ENCODE measurements at regions not wholly inside any gene's neighbourhood (a gene's known extent, or its start where the extent isn't known, plus 50 kb on each side); places are given as distances from the start of the nearest gene placed in this dataset.

DNA sequence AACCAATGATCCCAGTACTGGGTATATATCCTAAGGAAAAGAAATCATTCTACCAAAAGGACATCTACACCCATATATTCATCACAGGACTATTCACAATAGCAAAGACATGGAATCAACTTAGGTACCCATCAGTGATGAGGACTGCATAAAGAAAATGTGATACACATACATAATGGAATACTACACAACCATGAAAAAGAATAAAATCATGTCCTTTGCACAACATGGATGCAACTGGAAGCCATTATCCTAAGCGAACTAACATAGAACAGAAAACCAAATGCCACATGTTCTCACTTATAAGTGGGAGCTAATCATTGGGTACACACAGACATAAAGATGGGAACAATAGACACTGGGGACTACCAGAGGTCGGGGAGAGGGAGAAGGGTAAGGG is 86.0 kb upstream of the LGR5 start:
- Histone ChIP-seq H3K4me1 (ENCODE audit: control insufficient read depth in 1 of 2, low read depth in 2 of 2) (no peaks in the 10 kb centered on the region), H3K27ac (no peak overlapping the region), H3K4me3 (no peak overlapping the region), H3K36me3 (no peaks in the 10 kb centered on the region), H3K9me3 (no peaks in the 10 kb centered on the region), H3K27me3 (replicated peaks; ENCODE audit: insufficient read depth) (no peaks in the 10 kb centered on the region)
- DNase-seq (ENCODE audit: low spot score), result no peak
- TF ChIP-seq, protein P1, sequence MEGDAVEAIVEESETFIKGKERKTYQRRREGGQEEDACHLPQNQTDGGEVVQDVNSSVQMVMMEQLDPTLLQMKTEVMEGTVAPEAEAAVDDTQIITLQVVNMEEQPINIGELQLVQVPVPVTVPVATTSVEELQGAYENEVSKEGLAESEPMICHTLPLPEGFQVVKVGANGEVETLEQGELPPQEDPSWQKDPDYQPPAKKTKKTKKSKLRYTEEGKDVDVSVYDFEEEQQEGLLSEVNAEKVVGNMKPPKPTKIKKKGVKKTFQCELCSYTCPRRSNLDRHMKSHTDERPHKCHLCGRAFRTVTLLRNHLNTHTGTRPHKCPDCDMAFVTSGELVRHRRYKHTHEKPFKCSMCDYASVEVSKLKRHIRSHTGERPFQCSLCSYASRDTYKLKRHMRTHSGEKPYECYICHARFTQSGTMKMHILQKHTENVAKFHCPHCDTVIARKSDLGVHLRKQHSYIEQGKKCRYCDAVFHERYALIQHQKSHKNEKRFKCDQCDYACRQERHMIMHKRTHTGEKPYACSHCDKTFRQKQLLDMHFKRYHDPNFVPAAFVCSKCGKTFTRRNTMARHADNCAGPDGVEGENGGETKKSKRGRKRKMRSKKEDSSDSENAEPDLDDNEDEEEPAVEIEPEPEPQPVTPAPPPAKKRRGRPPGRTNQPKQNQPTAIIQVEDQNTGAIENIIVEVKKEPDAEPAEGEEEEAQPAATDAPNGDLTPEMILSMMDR (IDR thresholded peaks at IDR 0.05), result no peak
- no peak for ATAC-seq (ENCODE audit: insufficient number of reproducible peaks, low FRiP score, low read depth)

DNA sequence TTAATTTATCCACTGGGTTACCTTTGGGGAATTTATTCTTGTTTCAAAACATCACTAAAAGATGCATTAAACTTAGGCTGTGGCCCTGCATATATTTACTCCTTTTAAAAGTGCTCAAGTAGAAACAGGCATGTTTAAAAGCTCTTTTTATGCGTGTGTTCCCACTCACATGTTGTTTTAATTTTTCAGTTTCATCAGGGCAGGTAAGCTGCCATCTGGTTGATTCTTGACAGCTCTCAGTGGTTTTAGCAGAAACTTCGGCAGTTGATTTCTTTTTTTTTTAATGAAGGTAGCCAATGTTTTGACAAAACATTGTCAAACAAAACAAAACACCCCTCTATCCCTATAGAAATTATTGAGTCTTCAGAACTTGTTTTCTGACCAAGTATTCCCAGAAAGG is 89.6 kb upstream of the LGR5 start:
- Histone ChIP-seq H3K4me1 (ENCODE audit: control insufficient read depth in 1 of 2, low read depth in 2 of 2) (no peaks in the 10 kb centered on the region), H3K9me3 (no peaks in the 10 kb centered on the region), H3K36me3 (no peaks in the 10 kb centered on the region), H3K4me3 (no peak overlapping the region), H3K27ac (no peak overlapping the region), H3K27me3 (replicated peaks; ENCODE audit: insufficient read depth) (no peaks in the 10 kb centered on the region)
- TF ChIP-seq, protein P1 (IDR thresholded peaks at IDR 0.05), result no peak
- DNase-seq (ENCODE audit: low spot score) (no peak), ATAC-seq (ENCODE audit: insufficient number of reproducible peaks, low FRiP score, low read depth) (no peak)

DNA sequence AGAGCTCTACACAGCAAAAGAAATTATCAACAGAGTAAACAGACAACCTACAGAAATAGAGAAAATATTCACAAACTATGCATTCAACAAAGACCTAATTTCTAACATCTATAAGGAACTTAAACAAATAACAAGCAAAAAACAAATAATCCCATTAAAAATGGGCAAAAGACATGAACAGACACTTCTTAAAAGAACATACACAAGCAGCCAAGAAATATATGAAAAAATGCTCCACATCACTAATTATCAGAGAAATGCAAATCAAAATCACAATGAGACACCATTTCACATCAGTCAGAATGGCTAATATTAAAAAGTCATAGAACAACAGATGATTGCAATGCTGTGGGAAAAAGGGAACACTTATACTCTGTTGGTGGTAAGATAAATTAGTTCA is 100.7 kb upstream of the LGR5 start:
- TF ChIP-seq, protein P1 (IDR thresholded peaks at IDR 0.05), result no peak
- Histone ChIP-seq H3K27me3 (replicated peaks; ENCODE audit: insufficient read depth) (no peaks in the 10 kb centered on the region), H3K9me3 (no peaks in the 10 kb centered on the region), H3K4me1 (ENCODE audit: control insufficient read depth in 1 of 2, low read depth in 2 of 2) (no peaks in the 10 kb centered on the region), H3K4me3 (no peak overlapping the region), H3K36me3 (no peaks in the 10 kb centered on the region), H3K27ac (no peak overlapping the region)
- no peak for ATAC-seq (ENCODE audit: insufficient number of reproducible peaks, low FRiP score, low read depth)
- DNase-seq (ENCODE audit: low spot score), result no peak

DNA sequence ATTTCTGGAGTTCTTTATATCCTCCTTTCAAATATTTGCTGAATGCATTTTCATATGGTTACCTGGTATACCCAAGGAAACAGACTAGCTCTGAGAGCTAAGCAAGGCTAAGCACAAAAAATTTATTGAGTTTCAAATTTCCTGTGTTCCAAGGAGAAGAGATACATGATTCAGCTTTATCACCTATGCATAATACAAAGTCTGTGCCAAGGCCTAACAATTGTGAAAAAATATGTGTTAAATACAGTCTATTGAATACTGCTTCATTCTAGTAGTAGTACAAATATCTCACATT is 103.7 kb upstream of the LGR5 start:
- ATAC-seq (ENCODE audit: insufficient number of reproducible peaks, low FRiP score, low read depth) (no peak), DNase-seq (ENCODE audit: low spot score) (no peak)
- H3K4me3 ChIP-seq, result no peak overlapping the region
- no peak overlapping the region for H3K27ac ChIP-seq
- no peaks in the 10 kb centered on the region for H3K9me3 ChIP-seq
- TF ChIP-seq, protein P1 (IDR thresholded peaks at IDR 0.05), result no peak
- no peaks in the 10 kb centered on the region for H3K36me3 ChIP-seq
- no peaks in the 10 kb centered on the region for H3K4me1 ChIP-seq (ENCODE audit: control insufficient read depth in 1 of 2, low read depth in 2 of 2)
- no peaks in the 10 kb centered on the region for H3K27me3 ChIP-seq (replicated peaks; ENCODE audit: insufficient read depth)

DNA sequence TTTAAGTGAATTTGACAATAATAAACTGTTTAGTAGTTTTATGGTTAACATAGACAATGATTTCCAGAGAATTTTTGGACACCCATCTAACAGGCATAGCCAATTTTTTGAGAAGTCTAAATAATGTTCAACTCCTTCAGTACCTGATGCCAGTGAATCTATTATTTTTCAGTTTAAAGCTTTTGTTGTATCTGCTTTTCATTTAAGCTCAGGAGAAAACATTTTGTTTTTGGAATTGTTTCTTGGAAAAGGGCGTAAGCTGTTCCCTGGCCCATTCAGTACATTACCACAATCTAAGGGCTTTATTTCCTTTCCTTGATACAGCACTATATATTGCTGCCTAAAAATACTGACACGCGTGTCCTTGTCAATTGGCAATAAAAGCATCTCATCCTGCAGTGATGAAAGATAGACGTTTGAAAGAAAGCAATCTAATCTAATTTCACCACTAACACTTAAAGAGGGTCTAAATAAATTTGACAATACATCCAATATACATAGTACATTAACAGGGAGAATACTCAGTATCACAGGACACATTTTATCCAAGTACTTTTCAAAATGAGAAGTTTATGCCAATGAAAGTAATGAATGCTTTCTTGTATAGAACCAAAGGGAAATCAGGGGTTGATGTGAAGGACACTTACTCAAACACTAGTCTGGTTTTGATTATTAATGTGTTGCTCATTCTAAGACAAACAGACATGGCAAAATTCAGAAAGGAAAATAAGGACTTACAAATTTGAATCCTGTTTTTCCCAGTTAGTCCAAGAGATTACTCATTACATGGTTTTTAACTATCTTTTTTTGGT is 104.2 kb upstream of the LGR5 start:
- H3K4me3 ChIP-seq, result no peak overlapping the region
- H3K36me3 ChIP-seq, result no peaks in the 10 kb centered on the region
- TF ChIP-seq, protein P1 (IDR thresholded peaks at IDR 0.05), result no peak

More for the DNA sequence above, 104.2 kb upstream of the LGR5 start:
- no peak overlapping the region for H3K27ac ChIP-seq
- no peaks in the 10 kb centered on the region for H3K4me1 ChIP-seq (ENCODE audit: control insufficient read depth in 1 of 2, low read depth in 2 of 2)
- H3K27me3 ChIP-seq (replicated peaks; ENCODE audit: insufficient read depth), result no peaks in the 10 kb centered on the region
- H3K9me3 ChIP-seq, result no peaks in the 10 kb centered on the region
- DNase-seq (ENCODE audit: low spot score) (no peak), ATAC-seq (ENCODE audit: insufficient number of reproducible peaks, low FRiP score, low read depth) (no peak)
